ENCODE measurements at regions not wholly inside any gene's neighbourhood (a gene's known extent, or its start where the extent isn't known, plus 50 kb on each side); places are given as distances from the start of the nearest gene placed in this dataset.

DNA sequence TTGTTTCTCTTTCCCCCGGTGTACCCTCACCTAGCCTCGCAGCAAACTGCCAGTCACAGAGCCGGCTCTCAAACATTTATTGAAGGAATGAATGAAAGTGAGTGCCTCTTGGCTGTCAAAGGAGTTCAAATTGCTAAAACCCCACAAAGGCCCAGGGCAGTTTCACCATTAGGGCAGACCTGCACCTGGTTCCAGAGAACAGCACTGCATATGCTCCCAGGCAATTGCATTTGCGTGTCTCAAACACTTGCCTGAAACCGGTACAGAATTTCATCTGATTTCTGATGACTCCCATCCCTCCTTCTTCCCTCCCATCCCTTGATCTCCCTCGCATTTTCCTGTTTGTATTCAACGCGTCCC is 165.6 kb upstream of the ZNF462 start:
- H3K4me3 ChIP-seq, result no peak overlapping the region
- H3K36me3 ChIP-seq, result no peaks in the 10 kb centered on the region
- no peaks in the 10 kb centered on the region for H3K27me3 ChIP-seq
- no peaks in the 10 kb centered on the region; a peak in 1 of 22 replicates for H3K9me3 ChIP-seq (replicated peaks in 1 of 11)
- H4K20me1 ChIP-seq, result no peaks in the 10 kb centered on the region
- no peak for TF ChIP-seq Cebpa-rat (IDR thresholded peaks at IDR 0.05)
- H3K27ac ChIP-seq, result no peak overlapping the region
- H3K9ac ChIP-seq, result no peak overlapping the region
- peaks cover 0 to 13% (median 0%) of the 10 kb centered on the region in 10 experiments; a peak in 5 of 20 replicates for H3K4me1 ChIP-seq
- peak overlapping the region in 6 of 11 experiments; percentile 0 to 49 (median 12); a peak in 3 of 22 replicates for H3K4me2 ChIP-seq

DNA sequence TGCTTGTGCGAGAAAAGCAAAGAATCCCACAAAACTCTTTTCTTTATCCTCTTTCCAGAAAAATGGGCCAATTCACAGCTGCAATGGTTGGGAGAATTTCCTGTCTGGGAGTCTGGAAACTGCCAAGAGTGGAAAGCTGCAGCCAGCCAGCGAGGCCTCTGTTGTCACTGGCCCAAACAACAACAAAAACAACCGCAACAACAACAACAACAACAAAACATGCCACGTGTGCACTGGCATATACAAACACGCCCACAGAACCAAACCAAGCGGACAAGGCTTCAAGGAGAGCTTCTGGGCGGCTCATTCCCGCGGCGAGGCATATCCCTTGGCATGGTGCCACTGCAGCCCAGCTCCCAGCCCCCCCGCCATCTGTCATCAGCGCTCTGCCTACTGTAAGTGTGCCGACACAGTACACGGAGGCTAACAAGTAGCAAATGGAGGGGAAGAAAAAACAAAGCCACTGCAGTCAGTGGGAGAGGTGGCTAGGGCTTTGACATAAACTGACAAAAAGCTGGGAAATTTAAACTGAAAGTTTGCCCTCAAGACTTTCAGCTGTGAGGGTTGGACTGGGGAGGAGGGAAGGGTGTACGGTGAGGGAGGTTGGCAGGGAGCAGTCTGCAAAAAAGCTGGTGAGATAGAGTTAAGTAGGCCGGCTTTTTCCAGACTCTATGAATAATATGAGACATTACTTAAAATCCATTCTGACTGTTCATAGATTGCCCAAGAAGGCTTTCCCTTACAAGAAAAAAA is 165.0 kb upstream of the ZNF462 start:
- TF ChIP-seq Cebpa-rat (IDR thresholded peaks at IDR 0.05), result no peak
- no peaks in the 10 kb centered on the region for H3K27me3 ChIP-seq
- peaks cover 0 to 3% (median 0%) of the 10 kb centered on the region in 11 experiments; a peak in 1 of 22 replicates for H3K9me3 ChIP-seq (replicated peaks in 1 of 11)
- no peaks in the 10 kb centered on the region for H4K20me1 ChIP-seq
- no peak overlapping the region for H3K9ac ChIP-seq
- H3K4me1 ChIP-seq, result peaks cover 0 to 13% (median 0%) of the 10 kb centered on the region in 10 experiments; a peak in 5 of 20 replicates
- H3K4me3 ChIP-seq, result no peak overlapping the region
- H3K27ac ChIP-seq, result no peak overlapping the region
- H3K4me2 ChIP-seq, result peak overlapping the region in 3 of 11 experiments; percentile 0 to 49 (median 31); a peak in 5 of 22 replicates
- H3K36me3 ChIP-seq, result no peaks in the 10 kb centered on the region

DNA sequence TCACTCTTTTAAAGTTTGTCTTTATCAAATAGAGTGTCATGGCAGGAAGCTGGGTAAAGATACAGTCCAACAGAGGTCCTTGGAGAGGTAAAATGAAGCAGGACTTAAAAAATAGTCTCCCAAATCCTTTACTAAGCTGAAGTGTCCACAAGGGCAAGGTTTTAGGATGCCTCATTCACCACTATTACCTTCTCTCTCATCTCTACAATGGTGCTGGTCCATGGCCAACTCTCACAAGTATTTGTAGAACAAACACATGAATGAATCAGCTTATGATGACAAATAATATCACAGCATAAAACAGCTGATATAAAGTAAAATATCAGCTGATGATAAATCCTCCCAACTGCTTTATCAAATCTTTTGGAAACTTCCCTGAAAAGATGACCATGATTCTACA is 162.3 kb upstream of the ZNF462 start:
- Histone ChIP-seq H3K27me3 (no peaks in the 10 kb centered on the region), H3K9ac (no peak overlapping the region), H3K4me2 (no peak overlapping the region), H4K20me1 (no peaks in the 10 kb centered on the region), H3K9me3 (replicated peaks in 1 of 11) (peaks cover 0 to 16% (median 4%) of the 10 kb centered on the region in 11 experiments; a peak in 5 of 22 replicates), H3K4me3 (no peak overlapping the region), H3K27ac (no peak overlapping the region), H3K4me1 (peaks cover 0 to 13% (median 0%) of the 10 kb centered on the region in 10 experiments; a peak in 5 of 20 replicates), H3K36me3 (no peaks in the 10 kb centered on the region)
- no peak for TF ChIP-seq Cebpa-rat (IDR thresholded peaks at IDR 0.05)

DNA sequence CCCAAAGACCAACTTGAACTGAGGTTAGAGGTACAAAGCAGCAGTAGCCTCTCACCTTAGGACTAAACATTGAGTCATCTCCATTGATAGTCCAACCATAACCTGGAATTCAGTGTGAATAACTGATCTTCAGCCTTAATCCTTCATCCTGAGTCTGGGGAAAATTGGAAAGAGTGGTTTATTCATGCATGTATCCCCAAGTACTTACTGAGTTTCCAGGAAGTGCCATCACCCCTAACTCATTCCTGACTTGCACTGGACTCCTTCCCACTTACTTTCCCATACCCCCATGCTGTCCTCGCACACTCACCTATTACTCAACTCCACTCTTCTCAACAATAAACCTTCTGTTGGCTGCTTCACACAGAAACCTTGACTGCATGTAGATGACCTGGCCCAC is 161.4 kb upstream of the ZNF462 start:
- Histone ChIP-seq H3K27me3 (no peaks in the 10 kb centered on the region), H3K27ac (no peak overlapping the region), H3K4me3 (no peak overlapping the region), H3K9me3 (replicated peaks in 1 of 11) (peaks cover 0 to 16% (median 4%) of the 10 kb centered on the region in 11 experiments; a peak in 5 of 22 replicates), H3K4me1 (peaks cover 0 to 13% (median 0%) of the 10 kb centered on the region in 10 experiments; a peak in 5 of 20 replicates), H3K9ac (no peak overlapping the region), H3K36me3 (no peaks in the 10 kb centered on the region), H4K20me1 (no peaks in the 10 kb centered on the region), H3K4me2 (no peak overlapping the region)
- no peak for TF ChIP-seq Cebpa-rat (IDR thresholded peaks at IDR 0.05)

DNA sequence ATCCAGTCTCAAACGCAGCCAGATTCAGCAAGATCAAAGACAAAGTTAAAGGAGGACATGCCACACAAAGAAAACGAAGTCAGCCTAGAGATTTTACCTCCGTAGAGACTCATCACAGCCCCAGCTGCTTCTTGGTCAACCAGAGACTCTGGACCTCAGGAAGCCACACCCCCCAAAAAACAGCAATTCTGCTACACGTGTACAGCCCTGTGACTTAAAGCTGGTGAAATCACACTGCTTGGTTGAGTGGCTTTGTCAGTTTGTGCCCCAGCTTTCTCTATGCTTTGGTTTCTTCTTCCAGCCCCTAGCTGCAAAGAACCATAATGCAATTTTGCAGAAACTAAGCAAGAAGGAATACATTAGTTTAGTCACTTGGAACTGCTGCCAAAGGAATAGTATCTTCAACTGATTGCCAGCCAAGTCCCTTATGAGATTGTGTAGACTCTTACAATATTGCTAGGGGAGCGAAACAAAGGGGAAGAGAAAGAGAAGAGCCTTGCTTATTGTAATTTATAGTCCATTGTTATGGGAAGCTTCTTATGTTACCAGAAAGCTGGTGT is 158.8 kb upstream of the ZNF462 start:
- no peak for TF ChIP-seq Cebpa-rat (IDR thresholded peaks at IDR 0.05)
- H3K9ac ChIP-seq, result no peak overlapping the region
- H3K9me3 ChIP-seq (replicated peaks in 1 of 11), result peaks cover 0 to 16% (median 4%) of the 10 kb centered on the region in 11 experiments; a peak in 5 of 22 replicates
- H3K27ac ChIP-seq, result no peak overlapping the region
- H3K4me3 ChIP-seq, result no peak overlapping the region
- 0 out of 22 replicates have a peak overlapping the region, but pooled peaks of 1 of the 11 experiments have one; percentile 6 for H3K4me2 ChIP-seq
- no peaks in the 10 kb centered on the region for H3K4me1 ChIP-seq
- H4K20me1 ChIP-seq, result no peaks in the 10 kb centered on the region
- H3K27me3 ChIP-seq, result no peaks in the 10 kb centered on the region
- no peaks in the 10 kb centered on the region for H3K36me3 ChIP-seq

DNA sequence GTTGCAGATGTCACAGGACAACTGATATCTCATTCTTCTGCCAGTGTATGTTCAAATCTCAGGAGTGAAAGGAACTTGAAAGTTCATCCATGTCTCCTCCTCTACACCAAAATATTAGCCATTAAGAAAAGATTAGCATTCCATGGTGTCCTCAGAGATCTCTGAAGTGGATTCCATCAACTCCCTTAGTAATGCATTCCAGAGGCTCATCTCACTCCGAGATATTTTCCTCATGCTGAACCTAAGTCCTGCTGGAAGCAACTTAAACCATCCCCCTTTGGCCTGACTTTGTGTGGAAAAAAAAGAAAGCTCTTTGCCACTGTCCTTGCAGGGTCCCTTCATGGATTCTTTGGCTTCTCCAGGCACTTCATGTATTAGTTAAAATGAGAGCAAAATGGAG is 155.7 kb upstream of the ZNF462 start:
- Histone ChIP-seq H3K36me3 (no peaks in the 10 kb centered on the region), H3K27me3 (no peaks in the 10 kb centered on the region), H3K9ac (no peak overlapping the region), H4K20me1 (no peaks in the 10 kb centered on the region), H3K27ac (no peak overlapping the region), H3K4me1 (no peaks in the 10 kb centered on the region), H3K4me3 (no peak overlapping the region), H3K4me2 (no peak overlapping the region), H3K9me3 (replicated peaks in 1 of 11) (peaks cover 0 to 16% (median 4%) of the 10 kb centered on the region in 11 experiments; a peak in 5 of 22 replicates)
- no peak for TF ChIP-seq Cebpa-rat (IDR thresholded peaks at IDR 0.05)

DNA sequence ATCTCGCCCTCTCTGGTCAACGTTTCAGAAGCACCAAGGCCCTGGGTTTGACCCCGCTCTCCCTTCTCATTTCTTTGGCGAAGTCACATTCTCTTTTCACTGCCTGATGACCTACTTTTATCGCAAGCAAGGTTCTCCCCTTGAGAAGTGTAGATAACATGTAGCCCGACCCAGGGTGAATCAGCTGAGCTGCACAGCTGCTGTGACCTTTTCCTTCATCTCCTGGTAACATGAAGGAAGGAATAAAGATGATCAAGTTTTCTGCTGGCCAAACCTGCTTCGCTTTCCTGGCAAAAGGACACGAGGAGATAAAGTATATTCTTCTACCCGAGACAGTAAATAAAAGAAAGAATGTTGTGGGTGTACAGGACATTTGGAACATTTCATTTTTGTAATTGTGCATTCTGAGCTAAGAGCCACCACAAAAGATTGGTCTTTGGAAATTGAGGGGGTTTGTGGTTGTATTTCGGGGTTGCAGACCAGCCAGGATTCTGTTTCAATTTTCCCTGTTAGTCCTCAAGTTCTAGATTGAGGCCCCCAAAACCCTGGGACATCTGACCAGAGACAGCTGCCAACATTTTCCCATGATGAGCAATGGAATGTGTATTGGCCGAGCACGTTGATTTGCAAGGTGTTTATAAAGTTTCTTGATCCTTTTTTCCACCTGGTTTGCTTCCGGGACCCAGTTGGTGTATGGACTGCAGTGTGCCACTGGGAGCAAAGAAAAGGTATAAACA is 155.1 kb upstream of the ZNF462 start:
- no peak for TF ChIP-seq Cebpa-rat (IDR thresholded peaks at IDR 0.05)
- Histone ChIP-seq H4K20me1 (no peaks in the 10 kb centered on the region), H3K27me3 (no peaks in the 10 kb centered on the region), H3K4me3 (no peak overlapping the region), H3K9ac (no peak overlapping the region), H3K4me2 (no peak overlapping the region), H3K9me3 (replicated peaks in 1 of 11) (peaks cover 0 to 16% (median 3%) of the 10 kb centered on the region in 11 experiments; a peak in 5 of 22 replicates), H3K4me1 (no peaks in the 10 kb centered on the region), H3K36me3 (no peaks in the 10 kb centered on the region), H3K27ac (no peak overlapping the region)

DNA sequence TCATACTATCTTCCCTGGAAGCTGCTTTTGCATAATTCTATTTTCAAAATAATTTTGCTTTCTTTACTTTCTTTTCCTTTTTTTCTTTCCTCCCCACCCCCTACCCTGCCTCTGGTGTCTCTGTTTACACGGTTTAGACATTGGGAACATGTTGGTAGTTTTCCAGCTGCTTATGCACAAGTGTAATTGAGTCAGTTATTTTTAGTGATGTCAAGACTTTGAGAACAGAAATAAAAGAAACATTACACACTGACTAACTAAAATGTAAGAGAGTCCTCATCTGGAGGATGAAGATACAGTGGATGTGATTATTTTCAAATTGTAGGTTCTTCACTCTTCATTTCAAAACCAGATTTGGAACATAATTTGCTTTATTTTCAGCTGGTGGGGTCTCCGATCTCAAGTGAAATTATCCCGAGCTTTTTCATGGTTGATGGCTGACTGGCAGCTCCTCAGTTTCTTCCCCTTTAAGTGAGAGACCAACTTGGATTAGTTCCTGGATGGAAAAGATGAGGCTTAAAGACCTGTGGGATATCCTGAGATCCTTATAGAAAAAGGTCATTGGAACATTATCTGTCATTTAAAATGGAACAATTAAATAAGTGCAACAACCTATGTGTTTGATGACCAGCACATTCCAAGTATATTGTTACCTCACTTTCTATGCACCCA is 154.4 kb upstream of the ZNF462 start:
- Histone ChIP-seq H3K36me3 (no peaks in the 10 kb centered on the region), H3K4me2 (no peak overlapping the region)

DNA sequence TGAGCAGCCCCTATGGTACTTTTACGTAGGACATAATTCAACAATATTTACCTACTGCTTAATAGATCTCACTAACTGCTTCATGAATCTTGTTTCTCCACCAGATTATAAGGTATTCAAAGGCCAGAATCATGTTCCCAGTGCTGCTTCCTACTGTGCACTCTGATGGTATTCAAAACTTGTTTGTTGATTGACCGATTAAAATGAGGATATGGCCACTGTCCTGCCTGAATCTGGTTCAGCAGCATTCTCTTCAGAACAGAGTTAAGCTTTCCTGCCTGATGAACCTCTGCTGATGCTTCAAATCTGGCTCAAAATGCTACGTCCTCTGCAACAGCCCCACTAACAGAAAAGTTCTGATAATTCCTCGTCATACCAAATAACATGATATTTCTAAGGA is 150.7 kb upstream of the ZNF462 start:
- no peaks in the 10 kb centered on the region for H3K27me3 ChIP-seq
- no peak overlapping the region for H3K4me3 ChIP-seq
- H3K9me3 ChIP-seq (replicated peaks in 1 of 11), result no peaks in the 10 kb centered on the region
- H3K36me3 ChIP-seq, result no peaks in the 10 kb centered on the region
- H3K4me2 ChIP-seq, result no peak overlapping the region
- H4K20me1 ChIP-seq, result no peaks in the 10 kb centered on the region
- no peaks in the 10 kb centered on the region for H3K4me1 ChIP-seq
- no peak overlapping the region for H3K27ac ChIP-seq
- TF ChIP-seq Cebpa-rat (IDR thresholded peaks at IDR 0.05), result no peak
- H3K9ac ChIP-seq, result no peak overlapping the region

More for the DNA sequence above, 154.4 kb upstream of the ZNF462 start:
- Histone ChIP-seq H3K4me1 (no peaks in the 10 kb centered on the region), H3K27ac (no peak overlapping the region), H3K27me3 (no peaks in the 10 kb centered on the region), H3K4me3 (no peak overlapping the region), H3K9me3 (replicated peaks in 1 of 11) (peaks cover 0 to 15% (median 3%) of the 10 kb centered on the region in 11 experiments; a peak in 5 of 22 replicates), H4K20me1 (no peaks in the 10 kb centered on the region), H3K9ac (no peak overlapping the region)
- TF ChIP-seq Cebpa-rat (IDR thresholded peaks at IDR 0.05), result no peak

Data from BLaER1 treated with 17β-estradiol and CSF1 and Interleukin-3, amounts not matched to agents 10 nM and 100 nM (cell line).